ENCODE measurements at regions not wholly inside any gene's neighbourhood (a gene's known extent, or its start where the extent isn't known, plus 50 kb on each side); places are given as distances from the start of the nearest gene placed in this dataset.

- no peak for DNase-seq (ENCODE audit: low read depth)
- TF ChIP-seq CTCF (IDR thresholded peaks at IDR 0.05; ENCODE audit: insufficient read depth, low read depth, low read length) = no peak
- H3K4me3 ChIP-seq (ENCODE audit: low read depth, low read length) = no peak overlapping the region
Measured at GRCh38 chr10:8460626-8461025, 406.1 kb downstream of the GATA3 start.

DNA sequence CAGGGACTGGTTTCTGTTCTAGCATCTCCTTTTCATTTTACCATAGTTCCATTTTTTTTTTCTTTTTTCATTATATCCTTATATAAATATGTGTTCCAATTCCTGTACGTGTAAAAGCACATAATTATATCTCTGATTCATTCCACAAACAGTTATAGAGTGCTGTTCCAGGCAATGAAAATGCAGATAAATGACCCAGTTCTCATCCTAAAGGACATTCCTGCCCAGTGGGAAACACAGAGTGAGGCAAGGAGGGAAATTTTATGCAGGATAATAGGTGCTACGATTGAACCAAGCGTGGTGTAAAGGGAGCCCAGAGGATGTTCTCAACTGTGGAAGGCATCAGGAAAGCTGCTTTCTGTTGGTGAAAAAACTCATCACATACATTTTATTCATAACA lies 408.1 kb downstream of the GATA3 start:
- DNase-seq (ENCODE audit: low read depth) = no peak
- TF ChIP-seq CTCF (IDR thresholded peaks at IDR 0.05; ENCODE audit: insufficient read depth, low read depth, low read length) = no peak
- H3K4me3 ChIP-seq (ENCODE audit: low read depth, low read length) = no peak overlapping the region

- no peak for DNase-seq (ENCODE audit: low read depth)
Measured at GRCh38 chr10:8463853-8464252, 409.4 kb downstream of the GATA3 start.

GRCh38 chr10:8468477-8468876 lies 414.0 kb downstream of the GATA3 start:
- no peak for DNase-seq (ENCODE audit: low read depth)
- TF ChIP-seq CTCF (IDR thresholded peaks at IDR 0.05; ENCODE audit: insufficient read depth, low read depth, low read length) = no peak

More at GRCh38 chr10:8463853-8464252, 409.4 kb downstream of the GATA3 start:
- H3K4me3 ChIP-seq (ENCODE audit: low read depth, low read length) = no peak overlapping the region
- no peak for TF ChIP-seq CTCF (IDR thresholded peaks at IDR 0.05; ENCODE audit: insufficient read depth, low read depth, low read length)

DNA sequence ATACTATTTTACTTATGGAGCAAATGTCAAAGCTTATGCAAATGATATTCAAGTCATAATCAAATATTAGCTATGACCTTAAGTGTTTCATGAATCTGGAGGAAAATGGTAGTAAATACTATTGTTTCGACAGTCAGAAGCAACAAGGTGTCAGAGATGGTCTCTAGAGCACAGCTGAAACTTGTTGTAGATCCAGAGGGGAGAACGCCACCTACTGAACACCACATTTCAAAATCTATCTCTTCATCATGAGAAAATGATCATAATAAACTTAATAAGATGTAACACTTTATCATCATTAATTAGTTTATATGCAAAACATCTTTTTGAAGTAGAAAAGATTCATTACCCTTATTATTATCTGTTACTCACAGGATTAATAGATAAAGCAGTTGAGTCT lies 418.7 kb downstream of the GATA3 start:
- no peak overlapping the region for H3K4me3 ChIP-seq (ENCODE audit: low read depth, low read length)
- TF ChIP-seq CTCF (IDR thresholded peaks at IDR 0.05; ENCODE audit: insufficient read depth, low read depth, low read length) = peak; percentile 22
- peak; percentile 12 for DNase-seq (ENCODE audit: low read depth)

More at GRCh38 chr10:8468477-8468876, 414.0 kb downstream of the GATA3 start:
- no peak overlapping the region for H3K4me3 ChIP-seq (ENCODE audit: low read depth, low read length)

- TF ChIP-seq CTCF (IDR thresholded peaks at IDR 0.05; ENCODE audit: insufficient read depth, low read depth, low read length) = no peak
- H3K4me3 ChIP-seq (ENCODE audit: low read depth, low read length) = no peak overlapping the region
- no peak for DNase-seq (ENCODE audit: low read depth)
Measured at GRCh38 chr10:8477300-8477699, 422.8 kb downstream of the GATA3 start.

DNA sequence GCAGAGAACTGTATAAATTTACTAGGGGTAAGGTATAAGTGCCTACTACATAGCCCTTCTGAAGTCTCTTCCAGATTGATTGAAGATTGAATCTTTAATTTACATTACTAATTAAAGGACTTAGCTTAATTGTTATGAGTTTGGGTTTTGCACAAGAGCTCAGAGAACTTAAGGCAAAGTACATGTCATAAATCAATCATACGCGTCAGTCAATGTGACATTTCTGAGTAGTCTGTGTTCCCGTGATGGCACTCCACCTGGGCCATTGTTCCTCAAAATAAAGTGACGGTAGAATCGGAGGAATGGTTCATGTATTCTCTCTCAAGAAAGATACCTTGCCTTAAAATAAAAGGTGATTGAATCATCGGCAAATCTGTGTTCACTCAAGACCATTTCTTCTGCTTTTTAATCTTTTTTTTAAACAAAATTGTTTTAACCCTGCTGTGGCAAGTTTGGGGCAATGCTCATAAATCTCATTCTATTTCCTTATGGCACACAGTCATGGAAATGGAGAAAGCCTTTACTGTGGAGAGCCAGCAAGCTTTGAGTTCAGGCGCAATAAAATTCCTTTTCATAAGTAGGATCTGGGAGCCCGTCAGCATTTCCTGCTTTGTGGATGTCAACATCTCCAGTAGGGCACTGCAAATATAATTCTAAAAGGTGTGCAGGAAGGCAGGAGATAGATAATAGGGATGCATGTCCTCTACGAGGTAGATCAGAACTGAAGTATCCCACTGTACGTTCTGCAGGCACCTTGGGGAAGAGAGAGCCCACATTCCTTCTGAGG lies 427.4 kb downstream of the GATA3 start:
- no peak overlapping the region for H3K4me3 ChIP-seq (ENCODE audit: low read depth, low read length)
- DNase-seq (ENCODE audit: low read depth) = no peak
- TF ChIP-seq CTCF (IDR thresholded peaks at IDR 0.05; ENCODE audit: insufficient read depth, low read depth, low read length) = no peak
